ENCODE measurements at regions not wholly inside any gene's neighbourhood (a gene's known extent, or its start where the extent isn't known, plus 50 kb on each side); places are given as distances from the start of the nearest gene placed in this dataset.

- no peak for DNase-seq
Measured at GRCh38 chr13:89684896-89685295, 1662.6 kb upstream of the MIR17HG start.

- no peak for DNase-seq
Measured at GRCh38 chr13:89686171-89686570, 1661.3 kb upstream of the MIR17HG start.

- DNase-seq: no peak
Measured at GRCh38 chr13:89687066-89687465, 1660.4 kb upstream of the MIR17HG start.

- no peak for DNase-seq
Measured at GRCh38 chr13:89688918-89689317, 1658.6 kb upstream of the MIR17HG start.

- no peak for DNase-seq
Measured at GRCh38 chr13:89694451-89694850, 1653.0 kb upstream of the MIR17HG start.

- DNase-seq: no peak
Measured at GRCh38 chr13:89695343-89696257, 1651.9 kb upstream of the MIR17HG start.

- DNase-seq: no peak
Measured at GRCh38 chr13:89701913-89702312, 1645.6 kb upstream of the MIR17HG start.

GRCh38 chr13:89704040-89704439 lies 1643.4 kb upstream of the MIR17HG start:
- DNase-seq: no peak

GRCh38 chr13:89708013-89708412 lies 1639.5 kb upstream of the MIR17HG start:
- DNase-seq: no peak

GRCh38 chr13:89721216-89721615 lies 1626.3 kb upstream of the MIR17HG start:
- no peak for DNase-seq

- DNase-seq: no peak
Measured at GRCh38 chr13:89726690-89727435, 1620.6 kb upstream of the MIR17HG start.

- DNase-seq: no peak
Measured at GRCh38 chr13:89733829-89734228, 1613.7 kb upstream of the MIR17HG start.

- DNase-seq: no peak
Measured at GRCh38 chr13:89737051-89737450, 1610.4 kb upstream of the MIR17HG start.

GRCh38 chr13:89738072-89738471 lies 1609.4 kb upstream of the MIR17HG start:
- DNase-seq: no peak

GRCh38 chr13:89740994-89741685 lies 1606.3 kb upstream of the MIR17HG start:
- no peak for DNase-seq

- no peak for DNase-seq
Measured at GRCh38 chr13:89746554-89746953, 1600.9 kb upstream of the MIR17HG start.

- no peak for DNase-seq
Measured at GRCh38 chr13:89748716-89749115, 1598.8 kb upstream of the MIR17HG start.

GRCh38 chr13:89749888-89750287 lies 1597.6 kb upstream of the MIR17HG start:
- no peak for DNase-seq

- DNase-seq: no peak
Measured at GRCh38 chr13:89750371-89750770, 1597.1 kb upstream of the MIR17HG start.

- DNase-seq: no peak
Measured at GRCh38 chr13:89751432-89751930, 1596.0 kb upstream of the MIR17HG start.

- DNase-seq: no peak
Measured at GRCh38 chr13:89752394-89752793, 1595.1 kb upstream of the MIR17HG start.

- DNase-seq: no peak
Measured at GRCh38 chr13:89755729-89756492, 1591.6 kb upstream of the MIR17HG start.
